SK-N-SH treated with all-trans-retinoic acid at 6 μM for 48 hours (cell line): ENCODE measurements at regions not wholly inside any gene's neighbourhood (a gene's known extent, or its start where the extent isn't known, plus 50 kb on each side); places are given as distances from the start of the nearest gene placed in this dataset.

Experiments used
- ATAC-seq: fragments of 200-7000 bp; cut with Tn5 transposase; 3 replicates; pipeline ENCODE4 v1.9.1; 2020; ENCODE audit warnings: mild to moderate bottlenecking, moderate library complexity
- ARNTL ChIP-seq: fragments of 450-650 bp; formaldehyde crosslinking; IDR thresholded peaks from 2 replicates; pipeline ENCODE4 v1.5.0; 2020; ENCODE audit warnings: low read depth, mild to moderate bottlenecking, moderate library complexity, borderline replicate concordance
- BACH2 ChIP-seq: fragments of 250-450 bp; sonication (Bioruptor Pico); IDR thresholded peaks from 2 replicates; pipeline ENCODE4 v1.9.0; 2021; ENCODE audit warnings: mild to moderate bottlenecking, borderline replicate concordance
- CSDC2 ChIP-seq: fragments of 250-450 bp; sonication (Bioruptor Pico); IDR thresholded peaks from 2 replicates; pipeline ENCODE4 v1.5.0; 2020; ENCODE audit warnings: mild to moderate bottlenecking, moderate library complexity
- CSRNP3 ChIP-seq: fragments of 250-450 bp; sonication (Bioruptor Pico); IDR thresholded peaks from 2 replicates; pipeline ENCODE4 v1.5.1; 2021; ENCODE audit warnings: mild to moderate bottlenecking, moderate library complexity
- ESRRG ChIP-seq: fragments of 250-450 bp; sonication (Bioruptor Pico); IDR thresholded peaks from 2 replicates; pipeline ENCODE4 v1.6.1; 2021; ENCODE audit warnings: mild to moderate bottlenecking
- GLIS3 ChIP-seq: fragments of 250-450 bp; sonication (Bioruptor Pico); IDR thresholded peaks from 2 replicates; pipeline ENCODE4 v1.5.0; 2020; ENCODE audit warnings: mild to moderate bottlenecking, moderate library complexity
- ISL1 ChIP-seq: fragments of 250-450 bp; sonication (Bioruptor Pico); IDR thresholded peaks from 2 replicates; pipeline ENCODE4 v2.1.2; 2022; ENCODE audit warnings: mild to moderate bottlenecking, moderate library complexity
- POU6F1 ChIP-seq: fragments of 250-450 bp; sonication (Bioruptor Pico); IDR thresholded peaks from 2 replicates; pipeline ENCODE4 v1.8.0; 2021; ENCODE audit warnings: low read depth, mild to moderate bottlenecking, moderate library complexity, borderline replicate concordance
- PPARA ChIP-seq: fragments of 250-450 bp; sonication (Bioruptor Pico); IDR thresholded peaks from 2 replicates; pipeline ENCODE4 v1.5.0; 2020; ENCODE audit warnings: mild to moderate bottlenecking, borderline replicate concordance
- RARB ChIP-seq: fragments of 250-450 bp; sonication (Bioruptor Pico); IDR thresholded peaks from 2 replicates; pipeline ENCODE4 v1.8.0; 2021; ENCODE audit warnings: mild to moderate bottlenecking, moderate library complexity
- SNAI2 ChIP-seq: fragments of 250-450 bp; sonication (Bioruptor Pico); IDR thresholded peaks from 2 replicates; pipeline ENCODE4 v1.5.0; 2020; ENCODE audit warnings: mild to moderate bottlenecking, moderate library complexity
- TCF4 ChIP-seq: fragments of 250-450 bp; sonication (Bioruptor Pico); IDR thresholded peaks from 2 replicates; pipeline ENCODE4 v1.8.0; 2021; ENCODE audit warnings: mild to moderate bottlenecking, moderate library complexity, borderline replicate concordance
- TOX ChIP-seq: fragments of 250-450 bp; sonication (Bioruptor Pico); IDR thresholded peaks from 2 replicates; pipeline ENCODE4 v1.8.0; 2021; ENCODE audit warnings: mild to moderate bottlenecking, moderate library complexity, borderline replicate concordance
- ZC3H10 ChIP-seq: fragments of 250-450 bp; sonication (Bioruptor Pico); IDR thresholded peaks from 2 replicates; pipeline ENCODE4 v1.5.1; 2021; ENCODE audit warnings: mild to moderate bottlenecking, moderate library complexity
- ZFP3 ChIP-seq: fragments of 250-450 bp; sonication (Bioruptor Pico); IDR thresholded peaks from 2 replicates; pipeline ENCODE4 v1.5.0; 2020; ENCODE audit warnings: mild to moderate bottlenecking, moderate library complexity
- ZFP30 ChIP-seq: fragments of 450-650 bp; formaldehyde crosslinking; IDR thresholded peaks from 2 replicates; pipeline ENCODE4 v1.5.0; 2022; ENCODE audit warnings: mild to moderate bottlenecking, moderate library complexity
- ZNF565 ChIP-seq: fragments of 450-650 bp; formaldehyde crosslinking; conservative IDR thresholded peaks from 2 replicates; pipeline ENCODE4 v1.5.0; 2020; ENCODE audit warnings: low read depth, mild to moderate bottlenecking, moderate library complexity
- ZNF70 ChIP-seq: fragments of 450-650 bp; formaldehyde crosslinking; IDR thresholded peaks from 2 replicates; pipeline ENCODE4 v1.5.0; 2020; ENCODE audit warnings: mild to moderate bottlenecking, moderate library complexity
- ZNF8 ChIP-seq: fragments of 450-650 bp; formaldehyde crosslinking; IDR thresholded peaks from 2 replicates; pipeline ENCODE4 v1.5.0; 2020; ENCODE audit warnings: mild to moderate bottlenecking, moderate library complexity
- TF ChIP-seq, protein P1 (sequence below): fragments of 250-450 bp; sonication (Bioruptor Pico); IDR thresholded peaks from 2 replicates; pipeline ENCODE4 v1.8.0; 2020; ENCODE audit warnings: mild to moderate bottlenecking, moderate library complexity, borderline replicate concordance
- TF ChIP-seq, protein P2 (sequence below): fragments of 250-450 bp; sonication (Bioruptor Pico); IDR thresholded peaks from 2 replicates; pipeline ENCODE4 v1.5.0; 2020; ENCODE audit warnings: mild to moderate bottlenecking, moderate library complexity
- TF ChIP-seq, protein P3 (sequence below): fragments of 250-450 bp; sonication (Bioruptor Pico); IDR thresholded peaks from 2 replicates; pipeline ENCODE4 v1.5.1; 2020; ENCODE audit warnings: low read depth, mild to moderate bottlenecking, moderate library complexity

- no peak for ATAC-seq
- TF ChIP-seq ZNF70 (CRISPR knock-in tag) (no peak), RARB (CRISPR knock-in tag) (no peak), ZC3H10 (CRISPR knock-in tag) (no peak), SNAI2 (CRISPR knock-in tag) (no peak), CSRNP3 (CRISPR knock-in tag) (no peak), CSDC2 (CRISPR knock-in tag) (no peak), PPARA (no peak), BACH2 (CRISPR knock-in tag) (no peak), ZNF8 (CRISPR knock-in tag) (no peak), ZFP3 (no peak), TCF4 (no peak), ZNF565 (CRISPR knock-in tag) (no peak), POU6F1 (CRISPR knock-in tag) (no peak), ISL1 (CRISPR knock-in tag) (no peak), TOX (CRISPR knock-in tag) (no peak), GLIS3 (CRISPR knock-in tag) (no peak), ARNTL (CRISPR knock-in tag) (no peak), ESRRG (CRISPR knock-in tag) (no peak)
- TF ChIP-seq, protein P1, sequence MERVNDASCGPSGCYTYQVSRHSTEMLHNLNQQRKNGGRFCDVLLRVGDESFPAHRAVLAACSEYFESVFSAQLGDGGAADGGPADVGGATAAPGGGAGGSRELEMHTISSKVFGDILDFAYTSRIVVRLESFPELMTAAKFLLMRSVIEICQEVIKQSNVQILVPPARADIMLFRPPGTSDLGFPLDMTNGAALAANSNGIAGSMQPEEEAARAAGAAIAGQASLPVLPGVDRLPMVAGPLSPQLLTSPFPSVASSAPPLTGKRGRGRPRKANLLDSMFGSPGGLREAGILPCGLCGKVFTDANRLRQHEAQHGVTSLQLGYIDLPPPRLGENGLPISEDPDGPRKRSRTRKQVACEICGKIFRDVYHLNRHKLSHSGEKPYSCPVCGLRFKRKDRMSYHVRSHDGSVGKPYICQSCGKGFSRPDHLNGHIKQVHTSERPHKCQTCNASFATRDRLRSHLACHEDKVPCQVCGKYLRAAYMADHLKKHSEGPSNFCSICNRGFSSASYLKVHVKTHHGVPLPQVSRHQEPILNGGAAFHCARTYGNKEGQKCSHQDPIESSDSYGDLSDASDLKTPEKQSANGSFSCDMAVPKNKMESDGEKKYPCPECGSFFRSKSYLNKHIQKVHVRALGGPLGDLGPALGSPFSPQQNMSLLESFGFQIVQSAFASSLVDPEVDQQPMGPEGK (CRISPR knock-in tag): no peak
- TF ChIP-seq, protein P2, sequence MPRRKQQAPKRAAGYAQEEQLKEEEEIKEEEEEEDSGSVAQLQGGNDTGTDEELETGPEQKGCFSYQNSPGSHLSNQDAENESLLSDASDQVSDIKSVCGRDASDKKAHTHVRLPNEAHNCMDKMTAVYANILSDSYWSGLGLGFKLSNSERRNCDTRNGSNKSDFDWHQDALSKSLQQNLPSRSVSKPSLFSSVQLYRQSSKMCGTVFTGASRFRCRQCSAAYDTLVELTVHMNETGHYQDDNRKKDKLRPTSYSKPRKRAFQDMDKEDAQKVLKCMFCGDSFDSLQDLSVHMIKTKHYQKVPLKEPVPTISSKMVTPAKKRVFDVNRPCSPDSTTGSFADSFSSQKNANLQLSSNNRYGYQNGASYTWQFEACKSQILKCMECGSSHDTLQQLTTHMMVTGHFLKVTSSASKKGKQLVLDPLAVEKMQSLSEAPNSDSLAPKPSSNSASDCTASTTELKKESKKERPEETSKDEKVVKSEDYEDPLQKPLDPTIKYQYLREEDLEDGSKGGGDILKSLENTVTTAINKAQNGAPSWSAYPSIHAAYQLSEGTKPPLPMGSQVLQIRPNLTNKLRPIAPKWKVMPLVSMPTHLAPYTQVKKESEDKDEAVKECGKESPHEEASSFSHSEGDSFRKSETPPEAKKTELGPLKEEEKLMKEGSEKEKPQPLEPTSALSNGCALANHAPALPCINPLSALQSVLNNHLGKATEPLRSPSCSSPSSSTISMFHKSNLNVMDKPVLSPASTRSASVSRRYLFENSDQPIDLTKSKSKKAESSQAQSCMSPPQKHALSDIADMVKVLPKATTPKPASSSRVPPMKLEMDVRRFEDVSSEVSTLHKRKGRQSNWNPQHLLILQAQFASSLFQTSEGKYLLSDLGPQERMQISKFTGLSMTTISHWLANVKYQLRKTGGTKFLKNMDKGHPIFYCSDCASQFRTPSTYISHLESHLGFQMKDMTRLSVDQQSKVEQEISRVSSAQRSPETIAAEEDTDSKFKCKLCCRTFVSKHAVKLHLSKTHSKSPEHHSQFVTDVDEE (CRISPR knock-in tag): no peak
Observed at GRCh38 chr1:239550178-239550577, 163.8 kb downstream of the CHRM3 start.

GRCh38 chr1:239555350-239555749 is 169.0 kb downstream of the CHRM3 start:
- TF ChIP-seq, protein P3, sequence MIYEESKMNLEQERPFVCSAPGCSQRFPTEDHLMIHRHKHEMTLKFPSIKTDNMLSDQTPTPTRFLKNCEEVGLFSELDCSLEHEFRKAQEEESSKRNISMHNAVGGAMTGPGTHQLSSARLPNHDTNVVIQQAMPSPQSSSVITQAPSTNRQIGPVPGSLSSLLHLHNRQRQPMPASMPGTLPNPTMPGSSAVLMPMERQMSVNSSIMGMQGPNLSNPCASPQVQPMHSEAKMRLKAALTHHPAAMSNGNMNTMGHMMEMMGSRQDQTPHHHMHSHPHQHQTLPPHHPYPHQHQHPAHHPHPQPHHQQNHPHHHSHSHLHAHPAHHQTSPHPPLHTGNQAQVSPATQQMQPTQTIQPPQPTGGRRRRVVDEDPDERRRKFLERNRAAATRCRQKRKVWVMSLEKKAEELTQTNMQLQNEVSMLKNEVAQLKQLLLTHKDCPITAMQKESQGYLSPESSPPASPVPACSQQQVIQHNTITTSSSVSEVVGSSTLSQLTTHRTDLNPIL (CRISPR knock-in tag): no peak
- no peak for TF ChIP-seq ZFP30
- no peak for TF ChIP-seq PPARA
- no peak for TF ChIP-seq BACH2 (CRISPR knock-in tag)
- no peak for TF ChIP-seq ZFP3
- TF ChIP-seq CSRNP3 (CRISPR knock-in tag): no peak
- no peak for TF ChIP-seq SNAI2 (CRISPR knock-in tag)
- TF ChIP-seq RARB (CRISPR knock-in tag): no peak
- TF ChIP-seq ZNF565 (CRISPR knock-in tag): no peak
- TF ChIP-seq, protein P1 (CRISPR knock-in tag): no peak
- no peak for TF ChIP-seq TCF4
- no peak for TF ChIP-seq GLIS3 (CRISPR knock-in tag)
- TF ChIP-seq TOX (CRISPR knock-in tag): no peak
- no peak for TF ChIP-seq ZNF70 (CRISPR knock-in tag)
- no peak for TF ChIP-seq CSDC2 (CRISPR knock-in tag)
- no peak for TF ChIP-seq ZNF8 (CRISPR knock-in tag)
- TF ChIP-seq POU6F1 (CRISPR knock-in tag): no peak
- no peak for ATAC-seq
